ENCODE measurements at regions not wholly inside any gene's neighbourhood (a gene's known extent, or its start where the extent isn't known, plus 50 kb on each side); places are given as distances from the start of the nearest gene placed in this dataset.

DNA sequence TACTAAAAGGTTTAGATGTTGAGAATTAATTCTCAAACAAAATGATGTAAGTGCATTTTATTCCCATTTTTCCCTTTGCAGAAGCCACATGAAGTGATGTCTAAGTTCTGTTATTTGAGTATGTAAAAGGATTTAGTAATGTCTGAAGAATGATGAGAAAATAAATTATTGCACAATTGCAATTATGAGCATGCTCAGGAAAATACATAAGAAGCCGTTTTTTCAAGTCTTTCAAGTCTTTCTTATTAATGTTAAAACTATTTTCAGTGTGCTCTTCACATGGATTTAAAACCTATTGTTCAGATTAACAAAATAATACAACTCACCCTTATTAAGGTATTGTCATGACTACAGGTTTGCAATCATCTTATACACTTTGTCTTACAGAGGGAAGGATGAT lies 331.4 kb upstream of the NETO1 start:
- WGBS (ENCODE audit: insufficient coverage, insufficient replicate concordance, low lambda C conversion rate, missing lambda C conversion rate): 0% methylated on average over 1 of the region's 1 CpG
- H3K9ac ChIP-seq (ENCODE audit: control insufficient read depth, insufficient read depth, low read length): no peak overlapping the region
- H3K27ac ChIP-seq (ENCODE audit: control insufficient read depth, insufficient read depth): no peak overlapping the region
- H3K4me3 ChIP-seq: no peak overlapping the region
- DNase-seq (ENCODE audit: low read depth, low spot score) (no peak), FAIRE-seq (no peak), ATAC-seq (no peak)
- in situ Hi-C loops (cut with MboI): no loop called here
- H3K9me3 ChIP-seq (replicated peaks; ENCODE audit: control insufficient read depth, insufficient read depth, low read length): no peaks in the 10 kb centered on the region
- no peak overlapping the region for H3K4me2 ChIP-seq (ENCODE audit: control insufficient read depth, insufficient read depth)
- intact Hi-C loops (cut with micrococcal nuclease; ENCODE audit: unreplicated experiment): no loop called here
- BruUV-seq (replicated peaks): no TSS peak
- no peaks in the 10 kb centered on the region for H3K79me2 ChIP-seq (ENCODE audit: control insufficient read depth, insufficient read depth, low read length)
- H3K27me3 ChIP-seq (replicated peaks in 1 of 2; ENCODE audit: control insufficient read depth in 2 of 2, insufficient read depth in 2 of 2, low read length in 1 of 2): no peaks in the 10 kb centered on the region
- ChIA-PET CTCF (no interaction called here), SMC1A (ENCODE audit: uncharacterized antibody, unreplicated experiment) (no interaction called here), POLR2A (no interaction called here), RAD21 (ENCODE audit: unreplicated experiment) (no interaction called here)
- H3K4me1 ChIP-seq (ENCODE audit: control insufficient read depth, insufficient read depth, low read length): no peaks in the 10 kb centered on the region
- no peaks in the 10 kb centered on the region for H3K36me3 ChIP-seq (ENCODE audit: control insufficient read depth in 2 of 2, insufficient read depth in 2 of 2, low read length in 1 of 2)
- H4K20me1 ChIP-seq (ENCODE audit: control insufficient read depth, insufficient read depth): no peaks in the 10 kb centered on the region
- TF ChIP-seq SMC3 (IDR thresholded peaks at IDR 0.05; ENCODE audit: borderline replicate concordance, low read length): no peak
- TF ChIP-seq RCOR1 (conservative IDR thresholded peaks at IDR 0.05; ENCODE audit: low read depth, low read length): no peak
- TF ChIP-seq MEF2B (IDR thresholded peaks at IDR 0.05; ENCODE audit: partially characterized antibody, poor library complexity, severe bottlenecking): no peak
- no peak for TF ChIP-seq ESRRA (IDR thresholded peaks at IDR 0.05; ENCODE audit: low read length)
- TF ChIP-seq PAX5 (IDR thresholded peaks at IDR 0.05; ENCODE audit: borderline replicate concordance, low read depth, low read length): no peak
- TF ChIP-seq, protein P1, sequence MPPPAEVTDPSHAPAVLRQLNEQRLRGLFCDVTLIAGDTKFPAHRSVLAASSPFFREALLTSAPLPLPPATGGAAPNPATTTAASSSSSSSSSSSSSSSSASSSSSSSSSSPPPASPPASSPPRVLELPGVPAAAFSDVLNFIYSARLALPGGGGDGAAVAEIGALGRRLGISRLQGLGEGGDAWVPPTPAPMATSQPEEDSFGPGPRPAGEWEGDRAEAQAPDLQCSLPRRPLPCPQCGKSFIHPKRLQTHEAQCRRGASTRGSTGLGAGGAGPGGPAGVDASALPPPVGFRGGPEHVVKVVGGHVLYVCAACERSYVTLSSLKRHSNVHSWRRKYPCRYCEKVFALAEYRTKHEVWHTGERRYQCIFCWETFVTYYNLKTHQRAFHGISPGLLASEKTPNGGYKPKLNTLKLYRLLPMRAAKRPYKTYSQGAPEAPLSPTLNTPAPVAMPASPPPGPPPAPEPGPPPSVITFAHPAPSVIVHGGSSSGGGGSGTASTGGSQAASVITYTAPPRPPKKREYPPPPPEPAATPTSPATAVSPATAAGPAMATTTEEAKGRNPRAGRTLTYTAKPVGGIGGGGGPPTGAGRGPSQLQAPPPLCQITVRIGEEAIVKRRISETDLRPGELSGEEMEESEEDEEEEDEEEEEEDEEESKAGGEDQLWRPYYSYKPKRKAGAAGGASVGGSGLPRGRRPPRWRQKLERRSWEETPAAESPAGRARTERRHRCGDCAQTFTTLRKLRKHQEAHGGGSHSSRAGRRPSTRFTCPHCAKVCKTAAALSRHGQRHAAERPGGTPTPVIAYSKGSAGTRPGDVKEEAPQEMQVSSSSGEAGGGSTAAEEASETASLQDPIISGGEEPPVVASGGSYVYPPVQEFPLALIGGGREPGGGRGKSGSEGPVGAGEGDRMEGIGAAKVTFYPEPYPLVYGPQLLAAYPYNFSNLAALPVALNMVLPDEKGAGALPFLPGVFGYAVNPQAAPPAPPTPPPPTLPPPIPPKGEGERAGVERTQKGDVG (CRISPR knock-in tag; IDR thresholded peaks at IDR 0.05): no peak
- no peak for TF ChIP-seq JUNB (IDR thresholded peaks at IDR 0.05)
- no peak overlapping the region for H2AFZ ChIP-seq (ENCODE audit: control insufficient read depth, low read depth, low read length)
